SK-N-SH treated with all-trans-retinoic acid at 6 μM for 48 hours (cell line): ENCODE measurements at regions not wholly inside any gene's neighbourhood (a gene's known extent, or its start where the extent isn't known, plus 50 kb on each side); places are given as distances from the start of the nearest gene placed in this dataset.

Source experiments
- ATAC-seq: fragments of 200-7000 bp; cut with Tn5 transposase; 3 replicates; pipeline ENCODE4 v1.9.1; 2020; ENCODE audit warnings: mild to moderate bottlenecking, moderate library complexity
- ARNTL ChIP-seq: fragments of 450-650 bp; formaldehyde crosslinking; IDR thresholded peaks from 2 replicates; pipeline ENCODE4 v1.5.0; 2020; ENCODE audit warnings: low read depth, mild to moderate bottlenecking, moderate library complexity, borderline replicate concordance
- BACH2 ChIP-seq: fragments of 250-450 bp; sonication (Bioruptor Pico); IDR thresholded peaks from 2 replicates; pipeline ENCODE4 v1.9.0; 2021; ENCODE audit warnings: mild to moderate bottlenecking, borderline replicate concordance
- CREB5 ChIP-seq: fragments of 250-450 bp; sonication (Bioruptor Pico); IDR thresholded peaks from 2 replicates; pipeline ENCODE4 v1.5.1; 2020; ENCODE audit warnings: low read depth, mild to moderate bottlenecking, moderate library complexity
- CSDC2 ChIP-seq: fragments of 250-450 bp; sonication (Bioruptor Pico); IDR thresholded peaks from 2 replicates; pipeline ENCODE4 v1.5.0; 2020; ENCODE audit warnings: mild to moderate bottlenecking, moderate library complexity
- CSRNP3 ChIP-seq: fragments of 250-450 bp; sonication (Bioruptor Pico); IDR thresholded peaks from 2 replicates; pipeline ENCODE4 v1.5.1; 2021; ENCODE audit warnings: mild to moderate bottlenecking, moderate library complexity
- ESRRG ChIP-seq: fragments of 250-450 bp; sonication (Bioruptor Pico); IDR thresholded peaks from 2 replicates; pipeline ENCODE4 v1.6.1; 2021; ENCODE audit warnings: mild to moderate bottlenecking
- GLIS3 ChIP-seq: fragments of 250-450 bp; sonication (Bioruptor Pico); IDR thresholded peaks from 2 replicates; pipeline ENCODE4 v1.5.0; 2020; ENCODE audit warnings: mild to moderate bottlenecking, moderate library complexity
- ISL1 ChIP-seq: fragments of 250-450 bp; sonication (Bioruptor Pico); IDR thresholded peaks from 2 replicates; pipeline ENCODE4 v2.1.2; 2022; ENCODE audit warnings: mild to moderate bottlenecking, moderate library complexity
- PATZ1 ChIP-seq: fragments of 250-450 bp; sonication (Bioruptor Pico); IDR thresholded peaks from 2 replicates; pipeline ENCODE4 v1.8.0; 2020; ENCODE audit warnings: mild to moderate bottlenecking, moderate library complexity, borderline replicate concordance
- PPARA ChIP-seq: fragments of 250-450 bp; sonication (Bioruptor Pico); IDR thresholded peaks from 2 replicates; pipeline ENCODE4 v1.5.0; 2020; ENCODE audit warnings: mild to moderate bottlenecking, borderline replicate concordance
- RARB ChIP-seq: fragments of 250-450 bp; sonication (Bioruptor Pico); IDR thresholded peaks from 2 replicates; pipeline ENCODE4 v1.8.0; 2021; ENCODE audit warnings: mild to moderate bottlenecking, moderate library complexity
- SNAI2 ChIP-seq: fragments of 250-450 bp; sonication (Bioruptor Pico); IDR thresholded peaks from 2 replicates; pipeline ENCODE4 v1.5.0; 2020; ENCODE audit warnings: mild to moderate bottlenecking, moderate library complexity
- TCF4 ChIP-seq: fragments of 250-450 bp; sonication (Bioruptor Pico); IDR thresholded peaks from 2 replicates; pipeline ENCODE4 v1.8.0; 2021; ENCODE audit warnings: mild to moderate bottlenecking, moderate library complexity, borderline replicate concordance
- TOX ChIP-seq: fragments of 250-450 bp; sonication (Bioruptor Pico); IDR thresholded peaks from 2 replicates; pipeline ENCODE4 v1.8.0; 2021; ENCODE audit warnings: mild to moderate bottlenecking, moderate library complexity, borderline replicate concordance
- TSHZ2 ChIP-seq: fragments of 250-450 bp; sonication (Bioruptor Pico); IDR thresholded peaks from 2 replicates; pipeline ENCODE4 v1.5.0; 2020; ENCODE audit warnings: mild to moderate bottlenecking, moderate library complexity
- ZC3H10 ChIP-seq: fragments of 250-450 bp; sonication (Bioruptor Pico); IDR thresholded peaks from 2 replicates; pipeline ENCODE4 v1.5.1; 2021; ENCODE audit warnings: mild to moderate bottlenecking, moderate library complexity
- ZFP30 ChIP-seq: fragments of 450-650 bp; formaldehyde crosslinking; IDR thresholded peaks from 2 replicates; pipeline ENCODE4 v1.5.0; 2022; ENCODE audit warnings: mild to moderate bottlenecking, moderate library complexity
- ZNF565 ChIP-seq: fragments of 450-650 bp; formaldehyde crosslinking; conservative IDR thresholded peaks from 2 replicates; pipeline ENCODE4 v1.5.0; 2020; ENCODE audit warnings: low read depth, mild to moderate bottlenecking, moderate library complexity
- ZNF70 ChIP-seq: fragments of 450-650 bp; formaldehyde crosslinking; IDR thresholded peaks from 2 replicates; pipeline ENCODE4 v1.5.0; 2020; ENCODE audit warnings: mild to moderate bottlenecking, moderate library complexity
- ZNF8 ChIP-seq: fragments of 450-650 bp; formaldehyde crosslinking; IDR thresholded peaks from 2 replicates; pipeline ENCODE4 v1.5.0; 2020; ENCODE audit warnings: mild to moderate bottlenecking, moderate library complexity

GRCh38 chr2:13335862-13336535 lies 619.3 kb downstream of the TRIB2 start:
- no peak for TF ChIP-seq PATZ1 (CRISPR knock-in tag)
- no peak for TF ChIP-seq ESRRG (CRISPR knock-in tag)
- TF ChIP-seq RARB (CRISPR knock-in tag) = no peak
- no peak for TF ChIP-seq ZNF70 (CRISPR knock-in tag)
- TF ChIP-seq ZNF565 (CRISPR knock-in tag) = no peak
- TF ChIP-seq TSHZ2 (CRISPR knock-in tag) = no peak
- no peak for TF ChIP-seq ZFP30 (CRISPR knock-in tag)
- no peak for TF ChIP-seq PPARA (CRISPR knock-in tag)
- TF ChIP-seq CSRNP3 (CRISPR knock-in tag) = no peak
- TF ChIP-seq ZNF8 (CRISPR knock-in tag) = no peak
- no peak for TF ChIP-seq ZC3H10 (CRISPR knock-in tag)
- no peak for TF ChIP-seq BACH2 (CRISPR knock-in tag)
- no peak for TF ChIP-seq ARNTL (CRISPR knock-in tag)
- TF ChIP-seq ISL1 (CRISPR knock-in tag) = no peak
- no peak for TF ChIP-seq CSDC2 (CRISPR knock-in tag)
- TF ChIP-seq, all 23 proteins: peak for 0
- no peak for ATAC-seq

GRCh38 chr2:13351068-13351467 lies 634.3 kb downstream of the TRIB2 start:
- no peak for TF ChIP-seq ZNF8 (CRISPR knock-in tag)
- no peak for TF ChIP-seq TOX
- no peak for TF ChIP-seq CSRNP3 (CRISPR knock-in tag)
- no peak for TF ChIP-seq ISL1 (CRISPR knock-in tag)
- no peak for TF ChIP-seq GLIS3 (CRISPR knock-in tag)
- TF ChIP-seq SNAI2 (CRISPR knock-in tag) = no peak
- no peak for TF ChIP-seq TSHZ2 (CRISPR knock-in tag)
- TF ChIP-seq ZC3H10 (CRISPR knock-in tag) = no peak
- TF ChIP-seq BACH2 (CRISPR knock-in tag) = no peak
- no peak for TF ChIP-seq RARB (CRISPR knock-in tag)
- TF ChIP-seq ZNF565 (CRISPR knock-in tag) = no peak
- TF ChIP-seq ESRRG (CRISPR knock-in tag) = no peak
- TF ChIP-seq ZNF70 (CRISPR knock-in tag) = no peak
- TF ChIP-seq ZFP30 (CRISPR knock-in tag) = no peak
- TF ChIP-seq TCF4 = no peak
- no peak for TF ChIP-seq CREB5 (CRISPR knock-in tag)
- TF ChIP-seq PPARA (CRISPR knock-in tag) = no peak
- no peak for TF ChIP-seq ARNTL (CRISPR knock-in tag)
- TF ChIP-seq, all 23 proteins: peak for 0
- no peak for ATAC-seq
